ENCODE measurements at regions not wholly inside any gene's neighbourhood (a gene's known extent, or its start where the extent isn't known, plus 50 kb on each side); places are given as distances from the start of the nearest gene placed in this dataset.
"Not testable (repeated sequence)": the region's sequence is repeated elsewhere in the genome, so short reads cannot be mapped to it uniquely, and the experiment has no call there.

DNA sequence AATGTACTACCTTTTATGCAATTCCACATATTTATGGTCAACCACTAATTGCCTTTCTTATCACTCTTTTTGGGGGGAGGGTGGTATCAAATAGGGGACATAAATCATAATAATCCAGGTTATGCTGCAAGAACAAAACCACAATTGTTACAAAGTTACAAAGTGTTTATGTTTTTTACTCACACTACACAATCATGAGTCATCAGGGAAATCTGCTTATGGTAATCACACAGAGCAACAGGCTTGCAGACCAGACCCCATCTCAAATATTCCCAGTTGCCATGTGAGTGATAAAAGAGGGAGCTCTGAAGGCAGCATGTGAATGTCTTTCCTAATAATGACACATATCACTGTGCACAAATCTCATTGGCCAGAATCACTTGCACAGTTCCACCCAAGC, 304.7 kb upstream of the TMEFF2 start:
- no peaks in the 10 kb centered on the region for H3K27me3 ChIP-seq (replicated peaks in 2 of 5; ENCODE audit: control insufficient read depth in 4 of 5, insufficient read depth in 5 of 5, low read length in 4 of 5)
- no peaks in the 10 kb centered on the region for H3K36me3 ChIP-seq (ENCODE audit: control insufficient read depth in 4 of 4, insufficient read depth in 4 of 4, low read length in 3 of 4)
- H3K27ac ChIP-seq (ENCODE audit: insufficient read depth in 1 of 2, low read depth in 1 of 2, low read length in 2 of 2, poor library complexity in 1 of 2, severe bottlenecking in 2 of 2) = no peak overlapping the region
- CTCF ChIA-PET = no interaction called here
- DNase-seq = no peak
- H3K4me1 ChIP-seq (ENCODE audit: control extremely low read depth in 1 of 4, control insufficient read depth in 4 of 4, insufficient read depth in 4 of 4, low read length in 3 of 4) = no peaks in the 10 kb centered on the region
- peaks cover 0 to 5% (median 0%) of the 10 kb centered on the region in 5 experiments for H3K9me3 ChIP-seq (ENCODE audit: control extremely low read depth in 1 of 5, control insufficient read depth in 4 of 5, insufficient read depth in 2 of 5, low read depth in 1 of 5, low read length in 4 of 5)
- no peak overlapping the region for H3K4me3 ChIP-seq (ENCODE audit: control insufficient read depth in 1 of 7, extremely low read depth in 1 of 7, insufficient read depth in 4 of 7, low read depth in 2 of 7, low read length in 6 of 7)
- POLR2A ChIA-PET = no interaction called here

DNA sequence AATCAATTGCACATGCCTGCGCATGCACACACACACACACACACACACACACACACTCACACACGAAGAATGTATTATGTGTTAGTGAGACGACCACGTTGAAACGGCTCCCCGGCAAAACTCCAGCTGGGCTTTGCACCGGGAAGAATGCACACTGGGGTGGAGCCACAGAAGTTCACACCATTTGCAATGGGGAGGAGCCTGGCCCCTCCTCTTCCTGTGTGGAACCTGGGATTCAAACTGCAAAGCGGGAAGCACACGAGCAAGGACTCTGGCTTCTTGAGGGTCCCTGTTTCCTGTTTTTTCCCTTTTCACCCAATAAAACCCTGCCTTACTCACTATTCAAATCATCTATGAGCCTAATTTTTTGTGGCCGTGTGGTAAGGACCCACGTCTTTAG, 304.0 kb upstream of the TMEFF2 start:
- no peaks in the 10 kb centered on the region for H3K4me1 ChIP-seq (ENCODE audit: control extremely low read depth in 1 of 4, control insufficient read depth in 4 of 4, insufficient read depth in 4 of 4, low read length in 3 of 4)
- peaks cover 0 to 5% (median 0%) of the 10 kb centered on the region in 5 experiments for H3K9me3 ChIP-seq (ENCODE audit: control extremely low read depth in 1 of 5, control insufficient read depth in 4 of 5, insufficient read depth in 2 of 5, low read depth in 1 of 5, low read length in 4 of 5)
- WGBS (ENCODE audit: insufficient coverage) = 78% methylated on average over 4 of the region's 11 CpGs
- no peaks in the 10 kb centered on the region for H3K36me3 ChIP-seq (ENCODE audit: control insufficient read depth in 4 of 4, insufficient read depth in 4 of 4, low read length in 3 of 4)
- no peak overlapping the region for H3K4me3 ChIP-seq (ENCODE audit: control insufficient read depth in 1 of 7, extremely low read depth in 1 of 7, insufficient read depth in 4 of 7, low read depth in 2 of 7, low read length in 6 of 7)
- no peak overlapping the region for H3K27ac ChIP-seq (ENCODE audit: insufficient read depth in 1 of 2, low read depth in 1 of 2, low read length in 2 of 2, poor library complexity in 1 of 2, severe bottlenecking in 2 of 2)
- no peaks in the 10 kb centered on the region for H3K27me3 ChIP-seq (replicated peaks in 2 of 5; ENCODE audit: control insufficient read depth in 4 of 5, insufficient read depth in 5 of 5, low read length in 4 of 5)
- CTCF ChIA-PET = no interaction called here
- no peak for DNase-seq
- POLR2A ChIA-PET = interaction anchor here (0.6 kb wide), 1 partner anchor 1139 kb away, joined by 3 read pairs; no protein-coding TSS in a partner anchor

GRCh38 chr2:192488158-192488557, 293.4 kb upstream of the TMEFF2 start:
- H3K4me3 ChIP-seq (ENCODE audit: control insufficient read depth in 1 of 7, extremely low read depth in 1 of 7, insufficient read depth in 4 of 7, low read depth in 2 of 7, low read length in 6 of 7); H3K36me3 ChIP-seq (ENCODE audit: control insufficient read depth in 4 of 4, insufficient read depth in 4 of 4, low read length in 3 of 4); DNase-seq; CTCF ChIA-PET; POLR2A ChIA-PET; H3K4me1 ChIP-seq (ENCODE audit: control extremely low read depth in 1 of 4, control insufficient read depth in 4 of 4, insufficient read depth in 4 of 4, low read length in 3 of 4); H3K27ac ChIP-seq (ENCODE audit: insufficient read depth in 1 of 2, low read depth in 1 of 2, low read length in 2 of 2, poor library complexity in 1 of 2, severe bottlenecking in 2 of 2); H3K9me3 ChIP-seq (ENCODE audit: control extremely low read depth in 1 of 5, control insufficient read depth in 4 of 5, insufficient read depth in 2 of 5, low read depth in 1 of 5, low read length in 4 of 5); H3K27me3 ChIP-seq (replicated peaks in 2 of 5; ENCODE audit: control insufficient read depth in 4 of 5, insufficient read depth in 5 of 5, low read length in 4 of 5): not testable (repeated sequence)
- 17% methylated on average over 1 of the region's 1 CpG for WGBS (ENCODE audit: insufficient coverage)

DNA sequence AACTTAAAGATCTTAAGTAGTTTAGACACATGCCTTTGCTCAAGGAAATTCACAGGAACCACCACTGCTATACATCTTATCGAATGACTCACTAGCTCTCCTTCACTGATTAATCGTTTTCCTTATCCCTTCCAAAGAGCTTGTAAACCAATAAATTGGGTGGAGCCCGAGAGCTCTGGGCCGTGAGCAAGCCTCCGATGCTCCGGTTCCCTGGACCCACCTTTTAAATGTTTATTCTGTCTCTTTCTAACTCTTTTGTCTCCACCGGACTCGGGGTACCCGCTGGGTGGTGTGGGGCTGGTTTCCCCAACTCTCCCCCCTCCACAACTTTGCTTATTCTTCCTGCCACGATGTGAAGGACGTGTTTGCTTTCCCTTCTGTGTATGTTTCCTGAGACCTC, 292.9 kb upstream of the TMEFF2 start:
- 87% methylated on average over 8 of the region's 11 CpGs for WGBS (ENCODE audit: insufficient coverage)
- Histone ChIP-seq H3K4me1 (ENCODE audit: control extremely low read depth in 1 of 4, control insufficient read depth in 4 of 4, insufficient read depth in 4 of 4, low read length in 3 of 4) (no peaks in the 10 kb centered on the region), H3K4me3 (ENCODE audit: control insufficient read depth in 1 of 7, extremely low read depth in 1 of 7, insufficient read depth in 4 of 7, low read depth in 2 of 7, low read length in 6 of 7) (no peak overlapping the region), H3K27me3 (replicated peaks in 2 of 5; ENCODE audit: control insufficient read depth in 4 of 5, insufficient read depth in 5 of 5, low read length in 4 of 5) (no peaks in the 10 kb centered on the region), H3K36me3 (ENCODE audit: control insufficient read depth in 4 of 4, insufficient read depth in 4 of 4, low read length in 3 of 4) (no peaks in the 10 kb centered on the region), H3K27ac (ENCODE audit: insufficient read depth in 1 of 2, low read depth in 1 of 2, low read length in 2 of 2, poor library complexity in 1 of 2, severe bottlenecking in 2 of 2) (no peak overlapping the region), H3K9me3 (ENCODE audit: control extremely low read depth in 1 of 5, control insufficient read depth in 4 of 5, insufficient read depth in 2 of 5, low read depth in 1 of 5, low read length in 4 of 5) (peaks cover 0 to 2% (median 0%) of the 10 kb centered on the region in 5 experiments)
- ChIA-PET POLR2A (no interaction called here), CTCF (no interaction called here)
- DNase-seq = no peak

DNA sequence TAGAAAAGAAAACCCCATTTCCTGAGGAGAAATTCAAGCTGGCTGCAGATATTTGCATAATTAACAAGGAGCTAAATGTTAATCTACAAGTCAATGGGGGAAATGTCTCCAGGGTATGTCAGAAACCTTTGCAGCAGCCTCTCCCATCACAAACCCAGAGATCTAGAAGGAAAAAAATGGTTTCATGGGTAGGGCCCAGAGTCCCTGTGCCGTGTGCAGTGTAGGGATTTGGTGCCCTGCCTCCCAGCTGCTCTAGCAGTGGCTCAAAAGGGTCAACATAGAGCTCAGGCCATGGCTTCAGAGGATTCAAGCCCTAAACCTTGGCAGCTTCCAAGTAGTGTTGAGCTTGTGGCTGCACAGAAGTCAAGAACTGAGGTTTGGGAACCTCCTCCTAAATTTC, 290.2 kb upstream of the TMEFF2 start:
- DNase-seq = no peak
- CTCF ChIA-PET = no interaction called here
- 90% methylated on average over 1 of the region's 1 CpG for WGBS (ENCODE audit: insufficient coverage)

DNA sequence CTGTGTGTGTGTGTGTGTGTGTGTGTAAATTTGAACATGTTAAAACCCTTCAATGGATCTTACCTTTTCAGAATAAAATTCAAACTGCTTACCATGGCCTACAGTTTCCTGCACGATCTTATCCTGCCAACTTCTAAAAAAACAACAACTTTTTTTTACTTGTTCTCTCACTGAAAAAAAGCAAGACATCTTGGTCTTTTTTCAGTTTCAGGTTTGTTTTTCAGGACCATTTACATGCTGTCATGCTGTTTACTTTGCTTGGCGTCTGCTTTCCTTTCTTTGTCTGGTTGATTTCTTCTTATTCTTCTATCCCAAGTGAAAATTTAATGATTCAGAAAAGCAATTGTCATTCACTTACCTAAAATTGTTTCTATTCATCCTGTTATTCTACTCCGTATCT, 286.3 kb upstream of the TMEFF2 start:
- 92% methylated on average over 2 of the region's 3 CpGs for WGBS (ENCODE audit: insufficient coverage)
- Histone ChIP-seq H3K27ac (ENCODE audit: insufficient read depth in 1 of 2, low read depth in 1 of 2, low read length in 2 of 2, poor library complexity in 1 of 2, severe bottlenecking in 2 of 2) (no peak overlapping the region), H3K9me3 (ENCODE audit: control extremely low read depth in 1 of 5, control insufficient read depth in 4 of 5, insufficient read depth in 2 of 5, low read depth in 1 of 5, low read length in 4 of 5) (peaks cover 0 to 2% (median 0%) of the 10 kb centered on the region in 5 experiments), H3K27me3 (replicated peaks in 2 of 5; ENCODE audit: control insufficient read depth in 4 of 5, insufficient read depth in 5 of 5, low read length in 4 of 5) (no peaks in the 10 kb centered on the region), H3K4me3 (ENCODE audit: control insufficient read depth in 1 of 7, extremely low read depth in 1 of 7, insufficient read depth in 4 of 7, low read depth in 2 of 7, low read length in 6 of 7) (no peak overlapping the region), H3K36me3 (ENCODE audit: control insufficient read depth in 4 of 4, insufficient read depth in 4 of 4, low read length in 3 of 4) (no peaks in the 10 kb centered on the region), H3K4me1 (ENCODE audit: control extremely low read depth in 1 of 4, control insufficient read depth in 4 of 4, insufficient read depth in 4 of 4, low read length in 3 of 4) (no peaks in the 10 kb centered on the region)
- no peak for DNase-seq
- POLR2A ChIA-PET = no interaction called here
- CTCF ChIA-PET = no interaction called here

More for the DNA sequence above, 290.2 kb upstream of the TMEFF2 start:
- H3K4me3 ChIP-seq (ENCODE audit: control insufficient read depth in 1 of 7, extremely low read depth in 1 of 7, insufficient read depth in 4 of 7, low read depth in 2 of 7, low read length in 6 of 7) = no peak overlapping the region
- peaks cover 0 to 2% (median 0%) of the 10 kb centered on the region in 5 experiments for H3K9me3 ChIP-seq (ENCODE audit: control extremely low read depth in 1 of 5, control insufficient read depth in 4 of 5, insufficient read depth in 2 of 5, low read depth in 1 of 5, low read length in 4 of 5)
- no peaks in the 10 kb centered on the region for H3K36me3 ChIP-seq (ENCODE audit: control insufficient read depth in 4 of 4, insufficient read depth in 4 of 4, low read length in 3 of 4)
- no peak overlapping the region for H3K27ac ChIP-seq (ENCODE audit: insufficient read depth in 1 of 2, low read depth in 1 of 2, low read length in 2 of 2, poor library complexity in 1 of 2, severe bottlenecking in 2 of 2)
- H3K27me3 ChIP-seq (replicated peaks in 2 of 5; ENCODE audit: control insufficient read depth in 4 of 5, insufficient read depth in 5 of 5, low read length in 4 of 5) = no peaks in the 10 kb centered on the region
- no peaks in the 10 kb centered on the region for H3K4me1 ChIP-seq (ENCODE audit: control extremely low read depth in 1 of 4, control insufficient read depth in 4 of 4, insufficient read depth in 4 of 4, low read length in 3 of 4)
- POLR2A ChIA-PET = no interaction called here

DNA sequence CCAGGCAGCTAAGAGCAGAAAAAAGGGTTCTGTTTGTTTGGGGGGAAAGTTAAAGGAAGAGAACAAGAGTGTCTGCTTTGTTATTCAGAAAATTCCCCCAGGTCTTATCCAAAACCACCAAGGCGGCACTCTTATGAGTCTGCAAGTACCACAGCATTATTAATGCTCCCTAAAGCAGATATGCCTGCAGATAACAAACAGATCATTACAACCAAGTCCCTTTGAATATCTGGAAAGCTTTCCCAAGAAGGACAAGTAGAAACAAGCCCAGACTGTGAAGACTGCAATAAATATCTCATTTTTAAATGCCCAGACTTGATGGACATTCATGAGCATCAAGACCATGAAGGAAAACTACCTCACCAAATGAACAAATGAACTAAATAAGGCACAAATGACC, 278.6 kb upstream of the TMEFF2 start:
- no peak for DNase-seq
- Histone ChIP-seq H3K36me3 (ENCODE audit: control insufficient read depth in 4 of 4, insufficient read depth in 4 of 4, low read length in 3 of 4) (no peaks in the 10 kb centered on the region), H3K4me1 (ENCODE audit: control extremely low read depth in 1 of 4, control insufficient read depth in 4 of 4, insufficient read depth in 4 of 4, low read length in 3 of 4) (no peaks in the 10 kb centered on the region), H3K27me3 (replicated peaks in 2 of 5; ENCODE audit: control insufficient read depth in 4 of 5, insufficient read depth in 5 of 5, low read length in 4 of 5) (no peaks in the 10 kb centered on the region), H3K9me3 (ENCODE audit: control extremely low read depth in 1 of 5, control insufficient read depth in 4 of 5, insufficient read depth in 2 of 5, low read depth in 1 of 5, low read length in 4 of 5) (peaks cover 0 to 4% (median 0%) of the 10 kb centered on the region in 5 experiments), H3K27ac (ENCODE audit: insufficient read depth in 1 of 2, low read depth in 1 of 2, low read length in 2 of 2, poor library complexity in 1 of 2, severe bottlenecking in 2 of 2) (no peak overlapping the region), H3K4me3 (ENCODE audit: control insufficient read depth in 1 of 7, extremely low read depth in 1 of 7, insufficient read depth in 4 of 7, low read depth in 2 of 7, low read length in 6 of 7) (no peak overlapping the region)
- WGBS (ENCODE audit: insufficient coverage) = no CpG with 5 or more reads among the region's 1 CpG
- POLR2A ChIA-PET = no interaction called here
- CTCF ChIA-PET = interaction anchor here (1.8 kb wide), 1 partner anchor 13 kb away, joined by 3 read pairs; no protein-coding TSS in a partner anchor

All from common myeloid progenitor, CD34-positive (primary cell).